Colonic mucosa (tissue), 4 donors: ENCODE measurements at regions not wholly inside any gene's neighbourhood (a gene's known extent, or its start where the extent isn't known, plus 50 kb on each side); places are given as distances from the start of the nearest gene placed in this dataset.

Source experiments
- DNase-seq: peaks from one replicate; pipeline ENCODE4 v3.0.0-alpha.2; 2020
- H3K27ac ChIP-seq: fragments of 200-600 bp; one replicate; pipeline ENCODE4 v1.8.0; 2021
- H3K27me3 ChIP-seq: fragments of 200-600 bp; one replicate; pipeline ENCODE4 v1.8.0; 2021
- H3K36me3 ChIP-seq: fragments of 200-600 bp; one replicate; pipeline ENCODE4 v1.8.0; 2021
- H3K4me1 ChIP-seq: fragments of 200-600 bp; one replicate; pipeline ENCODE4 v1.8.0; 2021; ENCODE audit warnings: mild to moderate bottlenecking
- H3K4me3 ChIP-seq: fragments of 200-600 bp; one replicate; pipeline ENCODE4 v1.8.0; 2021
- H3K9ac ChIP-seq, 2 donors: one replicate each; pipeline ENCODE4 v1.7.0; 2013; ENCODE audit warnings: control low read depth in 2 of 2, low read depth in 2 of 2, low read length in 2 of 2
- H3K9me3 ChIP-seq: fragments of 200-600 bp; one replicate; pipeline ENCODE4 v1.8.0; 2021
- intact Hi-C: fragments of 100-400 bp; cut with DNase I; formaldehyde crosslinking; loops from one replicate; pipeline ENCODE4 v1.14.1; 2022
- TF ChIP-seq, protein P1 (sequence below): fragments of 200-600 bp; IDR thresholded peaks from one replicate; pipeline ENCODE4 v1.8.0; 2022; ENCODE audit warnings: antibody characterized with exemption, mild to moderate bottlenecking
- donor health status: healthy.
- donor health status: DM: no; HTN: no; CAD: no.
- donor health status: DM: no; HTN: no; CAD: no.

DNA sequence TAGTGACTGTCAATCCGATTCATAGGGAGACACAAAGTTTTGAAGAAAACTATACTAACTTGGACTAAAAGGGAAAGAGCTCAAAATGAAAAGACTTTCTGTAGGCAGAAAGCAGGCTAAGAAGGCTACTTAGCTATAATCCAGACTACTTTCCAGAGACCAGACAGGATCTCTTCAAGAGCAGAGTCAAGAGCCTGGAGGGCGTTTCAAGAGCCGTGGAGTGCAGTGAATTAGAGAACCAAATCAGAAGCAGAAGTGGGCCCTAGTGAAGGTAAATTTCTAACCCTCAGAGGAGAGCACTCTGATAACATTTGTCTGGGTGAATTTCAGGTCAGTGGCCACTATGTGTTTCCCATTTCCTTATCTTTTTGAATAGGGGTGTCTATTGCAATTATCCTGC, 76.4 kb downstream of the CGGBP1 start:
- no peaks in the 10 kb centered on the region for H3K27me3 ChIP-seq
- H3K4me1 ChIP-seq, result no peaks in the 10 kb centered on the region
- no peak overlapping the region for H3K4me3 ChIP-seq
- DNase-seq, result no peak
- H3K36me3 ChIP-seq, result no peaks in the 10 kb centered on the region
- no peak overlapping the region for H3K27ac ChIP-seq
- H3K9me3 ChIP-seq, result no peaks in the 10 kb centered on the region
- intact Hi-C loops, result no loop called here
- H3K9ac ChIP-seq, result no peak overlapping the region
- TF ChIP-seq, protein P1, sequence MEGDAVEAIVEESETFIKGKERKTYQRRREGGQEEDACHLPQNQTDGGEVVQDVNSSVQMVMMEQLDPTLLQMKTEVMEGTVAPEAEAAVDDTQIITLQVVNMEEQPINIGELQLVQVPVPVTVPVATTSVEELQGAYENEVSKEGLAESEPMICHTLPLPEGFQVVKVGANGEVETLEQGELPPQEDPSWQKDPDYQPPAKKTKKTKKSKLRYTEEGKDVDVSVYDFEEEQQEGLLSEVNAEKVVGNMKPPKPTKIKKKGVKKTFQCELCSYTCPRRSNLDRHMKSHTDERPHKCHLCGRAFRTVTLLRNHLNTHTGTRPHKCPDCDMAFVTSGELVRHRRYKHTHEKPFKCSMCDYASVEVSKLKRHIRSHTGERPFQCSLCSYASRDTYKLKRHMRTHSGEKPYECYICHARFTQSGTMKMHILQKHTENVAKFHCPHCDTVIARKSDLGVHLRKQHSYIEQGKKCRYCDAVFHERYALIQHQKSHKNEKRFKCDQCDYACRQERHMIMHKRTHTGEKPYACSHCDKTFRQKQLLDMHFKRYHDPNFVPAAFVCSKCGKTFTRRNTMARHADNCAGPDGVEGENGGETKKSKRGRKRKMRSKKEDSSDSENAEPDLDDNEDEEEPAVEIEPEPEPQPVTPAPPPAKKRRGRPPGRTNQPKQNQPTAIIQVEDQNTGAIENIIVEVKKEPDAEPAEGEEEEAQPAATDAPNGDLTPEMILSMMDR, result no peak

DNA sequence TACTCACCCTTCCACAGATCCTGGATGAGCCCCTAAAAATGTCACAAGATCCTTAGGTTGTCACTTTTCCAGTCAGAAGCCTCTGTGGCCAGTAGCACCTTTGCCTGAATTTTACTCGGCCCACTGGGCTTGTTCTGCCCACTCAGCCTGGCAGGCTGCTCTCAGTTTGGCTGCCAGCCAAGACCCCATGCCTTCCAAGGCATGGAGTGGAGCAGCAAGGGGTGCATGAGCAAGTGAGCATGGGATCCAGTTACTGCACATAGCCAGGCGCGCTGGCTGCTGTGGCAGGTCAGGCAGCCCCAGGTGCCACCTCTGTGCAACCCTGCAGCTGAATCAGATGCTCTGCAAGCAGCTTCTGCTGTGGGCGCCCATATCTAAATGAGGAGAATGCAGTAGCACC, 79.3 kb downstream of the CGGBP1 start:
- Histone ChIP-seq H3K27me3 (no peaks in the 10 kb centered on the region), H3K4me1 (no peaks in the 10 kb centered on the region), H3K9me3 (no peaks in the 10 kb centered on the region), H3K9ac (no peak overlapping the region), H3K36me3 (no peaks in the 10 kb centered on the region), H3K27ac (no peak overlapping the region), H3K4me3 (no peak overlapping the region)
- TF ChIP-seq, protein P1, result no peak
- DNase-seq, result no peak
- intact Hi-C loops, result no loop called here

DNA sequence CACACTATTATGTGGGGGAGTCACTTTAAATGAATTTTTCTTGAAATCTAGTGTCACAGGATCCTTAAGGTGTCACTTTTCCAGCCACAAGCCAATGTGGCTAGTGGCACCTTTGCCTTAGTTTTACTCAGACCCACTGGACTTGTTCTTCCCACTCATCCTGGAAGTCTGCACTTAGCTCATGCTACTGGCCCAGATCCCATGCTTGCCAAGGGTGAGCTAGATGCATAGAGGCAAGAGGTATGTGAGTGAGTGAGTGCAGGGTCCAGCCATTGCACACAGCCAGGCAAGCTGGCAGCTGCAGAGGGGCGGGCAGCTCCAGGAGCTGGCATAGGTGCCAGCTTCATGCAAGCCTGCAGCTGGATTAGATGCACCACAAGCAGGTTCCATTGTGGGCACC, 81.0 kb downstream of the CGGBP1 start:
- no peak for DNase-seq
- Histone ChIP-seq H3K4me3 (no peak overlapping the region), H3K27me3 (no peaks in the 10 kb centered on the region), H3K4me1 (no peaks in the 10 kb centered on the region), H3K9me3 (no peaks in the 10 kb centered on the region), H3K36me3 (no peaks in the 10 kb centered on the region), H3K27ac (no peak overlapping the region), H3K9ac (no peak overlapping the region)
- TF ChIP-seq, protein P1, result no peak
- intact Hi-C loops, result no loop called here

DNA sequence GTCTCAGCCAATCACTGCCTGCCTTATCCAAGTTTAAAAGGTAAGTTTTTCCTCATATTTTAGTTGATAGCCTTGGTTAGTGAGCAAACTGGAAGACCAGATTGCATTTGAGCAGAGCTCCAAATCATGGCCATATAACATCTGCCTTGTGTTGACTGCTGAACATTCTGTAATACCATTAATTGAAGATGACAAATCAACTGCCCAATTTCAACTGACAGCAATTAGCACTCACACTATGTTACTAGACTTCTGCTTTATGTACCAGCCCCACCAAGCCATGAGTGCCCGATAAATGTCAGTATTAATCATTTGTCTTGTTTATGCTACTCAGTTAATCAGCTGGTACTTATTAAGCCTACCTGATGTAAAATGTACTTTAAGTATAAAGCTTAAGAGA, 83.1 kb downstream of the CGGBP1 start:
- Histone ChIP-seq H3K27me3 (no peaks in the 10 kb centered on the region), H3K9ac (no peak overlapping the region), H3K4me1 (no peaks in the 10 kb centered on the region), H3K4me3 (no peak overlapping the region), H3K27ac (no peak overlapping the region), H3K9me3 (no peaks in the 10 kb centered on the region), H3K36me3 (no peaks in the 10 kb centered on the region)
- TF ChIP-seq, protein P1, result no peak
- intact Hi-C loops, result no loop called here
- DNase-seq, result no peak

DNA sequence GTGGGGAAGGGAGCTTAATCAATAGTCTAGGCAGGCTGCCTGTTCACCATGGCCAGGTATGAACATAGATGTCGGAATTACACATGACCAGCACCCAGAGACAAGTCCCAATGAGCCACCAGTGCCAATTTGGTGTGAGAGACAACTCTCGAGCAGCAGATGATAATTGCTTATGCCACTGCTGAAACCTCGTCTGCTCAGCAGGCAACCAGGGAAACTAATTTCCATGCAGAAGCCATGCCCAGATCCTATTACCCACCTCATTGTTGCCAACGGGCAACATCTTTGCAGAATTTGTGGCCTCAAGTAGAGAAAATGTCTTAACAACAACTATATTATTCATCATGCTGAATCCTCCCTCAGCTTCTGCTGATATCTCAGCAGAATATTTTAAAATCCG, 84.9 kb downstream of the CGGBP1 start:
- Histone ChIP-seq H3K9ac (no peak overlapping the region), H3K27me3 (no peaks in the 10 kb centered on the region), H3K9me3 (no peaks in the 10 kb centered on the region), H3K4me1 (no peaks in the 10 kb centered on the region), H3K36me3 (no peaks in the 10 kb centered on the region), H3K4me3 (no peak overlapping the region), H3K27ac (no peak overlapping the region)
- DNase-seq, result no peak
- TF ChIP-seq, protein P1, result no peak
- intact Hi-C loops, result no loop called here

DNA sequence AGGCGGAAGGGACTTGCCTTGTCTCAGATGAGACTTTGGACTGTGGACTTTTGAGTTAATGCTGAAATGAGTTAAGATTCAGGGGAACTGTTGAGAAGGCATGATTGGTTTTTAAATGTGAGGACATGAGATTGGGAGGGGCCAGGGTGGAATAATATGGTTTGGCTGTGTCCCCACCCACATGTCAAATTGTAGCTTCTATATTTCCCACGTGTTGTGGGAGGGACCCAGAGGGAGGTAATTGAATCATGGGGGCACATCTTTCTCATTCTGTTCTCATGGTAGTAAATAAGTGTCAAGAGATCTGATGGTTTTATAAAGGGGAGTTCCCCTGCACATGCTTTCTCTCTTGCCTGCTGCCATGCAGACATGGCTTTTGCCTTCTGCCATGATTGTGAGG, 89.2 kb downstream of the CGGBP1 start:
- no peaks in the 10 kb centered on the region for H3K4me1 ChIP-seq
- H3K27ac ChIP-seq, result no peak overlapping the region
- TF ChIP-seq, protein P1, result no peak
- H3K9me3 ChIP-seq, result no peaks in the 10 kb centered on the region
- intact Hi-C loops, result no loop called here
- no peak overlapping the region for H3K4me3 ChIP-seq
- H3K36me3 ChIP-seq, result no peaks in the 10 kb centered on the region
- H3K27me3 ChIP-seq, result no peaks in the 10 kb centered on the region
- peak; percentile 36 for DNase-seq
- no peak overlapping the region for H3K9ac ChIP-seq
